AG10803 (cell line): ENCODE measurements at regions not wholly inside any gene's neighbourhood (a gene's known extent, or its start where the extent isn't known, plus 50 kb on each side); places are given as distances from the start of the nearest gene placed in this dataset.
A peak's percentile ranks its signal among the peaks of the same experiment; 100 is the strongest.

ENCODE experiments used
- DNase-seq: peaks from one replicate; pipeline ENCODE4 v3.0.0; 2010; ENCODE audit warnings: low read depth
- H3K4me3 ChIP-seq: 2 replicates; pipeline ENCODE4 v1.5.1; 2011; ENCODE audit warnings: mild to moderate bottlenecking, low read length, control low read depth
- CTCF ChIP-seq: conservative IDR thresholded peaks from 2 replicates; pipeline ENCODE4 v1.5.1; 2011; ENCODE audit warnings: mild to moderate bottlenecking, low read length, control low read depth, inconsistent platforms

- no peak overlapping the region for H3K4me3 ChIP-seq
- no peak for DNase-seq
- no peak for TF ChIP-seq CTCF
Measured at GRCh38 chr4:141290771-141291170, 70.1 kb downstream of the ZNF330 start.

GRCh38 chr4:141294306-141294705 lies 73.6 kb downstream of the ZNF330 start:
- no peak overlapping the region for H3K4me3 ChIP-seq
- TF ChIP-seq CTCF, result no peak
- no peak for DNase-seq

GRCh38 chr4:141301216-141301615 lies 80.5 kb downstream of the ZNF330 start:
- no peak overlapping the region for H3K4me3 ChIP-seq
- DNase-seq, result no peak
- TF ChIP-seq CTCF, result no peak

GRCh38 chr4:141302924-141303323 lies 82.2 kb downstream of the ZNF330 start:
- TF ChIP-seq CTCF, result no peak
- no peak overlapping the region for H3K4me3 ChIP-seq
- no peak for DNase-seq

- no peak overlapping the region for H3K4me3 ChIP-seq
- DNase-seq, result no peak
- no peak for TF ChIP-seq CTCF
Measured at GRCh38 chr4:141304346-141304745, 83.7 kb downstream of the ZNF330 start.

- no peak for DNase-seq
- H3K4me3 ChIP-seq, result no peak overlapping the region
- TF ChIP-seq CTCF, result no peak
Measured at GRCh38 chr4:141306331-141306730, 85.6 kb downstream of the ZNF330 start.

- peak; percentile 97 for TF ChIP-seq CTCF
- no peak overlapping the region for H3K4me3 ChIP-seq
- DNase-seq, result peak; percentile 93
Measured at GRCh38 chr4:141307241-141307689, 86.6 kb downstream of the ZNF330 start.
